Activated T-cell treated with anti-CD3 and anti-CD28 coated beads for 4 hours (primary cell): ENCODE measurements at regions not wholly inside any gene's neighbourhood (a gene's known extent, or its start where the extent isn't known, plus 50 kb on each side); places are given as distances from the start of the nearest gene placed in this dataset.

Source experiments
- DNase-seq: peaks from one replicate; pipeline ENCODE4 v3.0.0-alpha.2; 2020

- DNase-seq: no peak
These were observed 297.4 kb upstream of the SFRP2 start for GRCh38 chr4:154086247-154086646.

DNA sequence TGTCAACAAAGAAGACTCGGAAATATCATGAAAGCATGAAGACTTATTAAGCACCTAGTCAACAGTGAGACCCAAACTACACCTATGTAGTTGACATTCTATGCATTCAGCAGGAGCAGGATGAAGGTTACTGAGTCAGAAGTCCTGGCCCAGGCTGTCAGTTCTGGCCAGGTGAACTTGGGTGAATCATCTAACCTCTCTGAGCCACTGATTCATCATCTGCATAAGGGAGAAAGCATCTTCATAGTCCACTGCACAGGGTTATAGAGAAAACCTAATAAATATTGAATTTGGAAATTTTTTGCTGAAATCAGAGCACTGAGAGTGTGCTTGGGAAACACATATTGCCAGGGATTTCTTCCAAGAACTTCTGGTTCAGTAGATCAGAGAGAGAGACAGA lies 296.0 kb upstream of the SFRP2 start:
- no peak for DNase-seq

- DNase-seq: no peak
These were observed 294.1 kb upstream of the SFRP2 start for GRCh38 chr4:154082760-154083535.

DNA sequence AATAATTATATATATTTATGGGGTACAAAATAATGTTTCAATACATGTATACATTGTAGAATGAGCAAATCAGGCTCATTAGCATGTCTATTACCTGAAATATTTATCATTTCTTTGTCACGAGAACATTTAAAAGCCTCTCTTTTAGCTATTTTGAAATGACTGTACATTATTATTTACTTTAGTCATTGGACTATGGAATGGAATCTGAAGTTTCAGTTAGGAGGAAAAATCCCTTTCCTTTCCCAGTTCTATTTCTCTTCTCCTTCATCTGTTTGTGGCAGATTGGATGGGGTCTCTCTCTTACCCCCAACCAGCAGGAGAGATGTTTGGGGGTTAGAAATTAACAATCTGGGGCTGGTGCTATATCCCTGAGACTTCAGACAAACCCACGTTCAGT lies 292.5 kb upstream of the SFRP2 start:
- DNase-seq: no peak

DNA sequence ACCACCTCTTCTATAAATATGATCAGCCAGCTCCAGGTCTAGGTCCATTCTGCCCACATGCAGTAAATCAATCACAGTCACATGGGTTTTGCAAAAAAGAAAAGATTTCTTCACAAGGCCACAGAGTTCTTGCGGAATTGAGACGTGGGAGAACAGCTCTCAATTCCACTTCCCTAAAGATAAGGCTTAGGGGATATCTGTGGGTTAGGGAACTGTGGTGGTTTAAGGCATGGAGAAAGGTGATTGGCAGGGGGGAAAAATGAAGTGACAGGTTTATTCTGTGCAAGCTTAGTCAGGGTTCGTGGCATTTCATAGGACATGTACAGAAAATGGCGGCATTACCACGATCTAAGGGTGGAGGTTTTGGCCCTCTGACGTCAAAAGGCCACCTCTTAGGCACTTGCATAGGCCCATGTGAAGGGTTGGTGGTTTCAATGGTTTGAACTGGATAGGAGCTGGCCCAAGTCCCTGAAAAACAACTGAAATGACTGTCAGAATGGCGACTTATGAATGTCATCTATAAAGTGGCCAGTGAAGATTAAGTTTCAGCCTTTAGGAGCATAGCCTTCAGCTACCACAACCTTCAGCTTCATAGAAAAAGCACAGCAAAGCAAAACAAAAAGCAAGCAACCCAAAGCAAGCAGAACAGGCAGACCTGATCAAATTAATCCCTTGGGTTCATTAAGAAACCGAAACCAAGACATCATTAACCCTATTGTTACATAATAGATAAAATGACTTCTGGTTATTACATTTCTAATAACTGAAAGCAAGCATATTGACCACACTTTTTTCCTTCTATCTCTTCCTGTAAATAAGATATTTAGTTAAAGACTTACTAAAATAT lies 289.8 kb upstream of the SFRP2 start:
- DNase-seq: no peak

GRCh38 chr4:154076921-154077320 lies 288.0 kb upstream of the SFRP2 start:
- DNase-seq: no peak

GRCh38 chr4:154073107-154073822 lies 284.4 kb upstream of the SFRP2 start:
- no peak for DNase-seq

DNA sequence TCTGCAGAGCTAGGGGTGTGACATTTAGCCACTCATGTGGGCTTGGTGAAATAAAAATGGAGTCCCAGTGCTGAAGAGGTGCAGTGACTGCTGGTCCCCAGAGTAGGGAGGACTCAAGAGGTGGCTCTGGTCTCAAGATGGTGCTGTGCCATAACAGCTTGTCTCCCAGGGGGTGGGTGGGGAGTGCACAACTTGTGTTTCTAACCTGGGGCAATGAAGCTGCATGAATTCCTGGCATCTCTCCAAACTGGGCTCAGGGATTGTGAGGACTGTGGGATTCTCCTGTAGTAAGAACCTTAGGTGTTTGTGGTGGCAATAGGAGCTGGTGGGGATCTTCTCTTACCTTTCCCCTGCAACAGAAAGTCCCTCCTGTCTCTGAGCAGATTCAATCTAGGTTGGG lies 278.9 kb upstream of the SFRP2 start:
- no peak for DNase-seq

- DNase-seq: no peak
These were observed 276.5 kb upstream of the SFRP2 start for GRCh38 chr4:154065368-154065767.

DNA sequence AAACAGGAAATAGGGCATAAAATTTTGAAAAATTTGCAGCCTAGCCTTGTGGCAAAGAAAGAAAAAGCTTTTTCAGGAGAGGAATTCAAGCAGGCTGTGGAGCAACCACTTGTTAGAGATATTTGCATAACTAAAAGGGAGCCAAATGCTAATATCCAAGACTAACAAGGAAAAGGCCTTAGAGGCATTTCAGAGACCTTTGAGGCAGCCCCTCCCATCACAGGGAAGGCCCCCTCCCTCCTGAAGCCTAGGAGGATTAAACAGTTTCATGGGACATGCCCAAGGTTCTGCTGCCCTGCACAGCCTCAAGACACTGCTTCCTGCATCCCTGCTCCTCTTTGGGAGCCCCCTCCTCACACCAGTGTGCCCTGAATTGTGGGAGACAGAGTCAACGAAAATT lies 275.4 kb upstream of the SFRP2 start:
- DNase-seq: no peak

DNA sequence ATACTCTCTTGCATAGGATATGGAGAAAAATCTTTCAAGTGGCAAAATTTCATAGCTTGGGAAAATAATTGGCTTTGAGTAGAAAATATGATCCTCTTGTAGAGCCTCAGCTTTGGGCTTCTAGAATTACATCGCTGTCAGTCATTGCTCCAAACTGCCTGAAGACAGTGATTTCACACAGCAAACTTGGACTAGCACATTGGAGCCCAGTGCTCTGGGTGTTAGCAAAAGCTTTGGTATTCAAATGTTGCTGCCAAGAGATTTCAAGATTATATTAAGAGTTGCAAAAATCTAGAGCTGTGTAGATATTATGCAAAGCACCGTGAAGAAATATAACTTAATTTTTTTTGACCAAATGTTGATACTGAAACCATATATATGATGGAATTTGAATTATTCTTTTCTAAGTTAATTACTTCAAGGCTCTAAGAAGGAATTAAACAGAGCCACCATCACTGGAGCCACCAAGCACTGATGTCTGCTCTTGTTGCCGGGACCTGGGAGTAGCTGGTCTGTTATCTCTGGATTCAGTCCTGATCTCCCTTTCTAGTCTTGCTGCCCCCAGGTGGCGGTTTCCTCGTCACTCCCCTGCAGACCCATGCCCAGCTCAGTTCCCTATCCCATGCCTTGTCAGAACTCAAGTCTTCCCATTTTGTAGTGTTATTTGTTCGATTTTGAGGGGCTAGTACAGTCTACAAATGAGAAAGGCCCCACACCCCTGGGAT lies 260.7 kb upstream of the SFRP2 start:
- no peak for DNase-seq

DNA sequence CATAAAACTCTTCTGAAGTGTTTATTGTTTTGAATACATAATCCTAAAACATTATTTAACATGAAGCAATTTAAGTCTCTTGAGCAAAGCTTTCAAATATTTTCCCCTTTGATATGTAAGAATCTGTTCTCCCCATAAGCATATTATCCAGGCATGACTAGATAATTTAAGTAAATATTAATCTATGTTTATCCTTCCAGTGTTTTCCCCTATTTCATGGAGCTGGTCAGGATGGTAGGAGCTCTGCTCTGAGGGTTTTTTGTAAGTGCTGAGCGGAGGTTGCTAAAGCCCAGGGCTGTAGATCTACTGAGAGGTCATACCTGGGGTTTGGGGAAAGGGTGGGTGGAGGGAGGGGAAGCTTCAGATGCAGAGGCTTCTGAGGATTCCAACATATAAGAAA lies 258.9 kb upstream of the SFRP2 start:
- DNase-seq: no peak

GRCh38 chr4:154044742-154045485 lies 256.0 kb upstream of the SFRP2 start:
- no peak for DNase-seq

DNA sequence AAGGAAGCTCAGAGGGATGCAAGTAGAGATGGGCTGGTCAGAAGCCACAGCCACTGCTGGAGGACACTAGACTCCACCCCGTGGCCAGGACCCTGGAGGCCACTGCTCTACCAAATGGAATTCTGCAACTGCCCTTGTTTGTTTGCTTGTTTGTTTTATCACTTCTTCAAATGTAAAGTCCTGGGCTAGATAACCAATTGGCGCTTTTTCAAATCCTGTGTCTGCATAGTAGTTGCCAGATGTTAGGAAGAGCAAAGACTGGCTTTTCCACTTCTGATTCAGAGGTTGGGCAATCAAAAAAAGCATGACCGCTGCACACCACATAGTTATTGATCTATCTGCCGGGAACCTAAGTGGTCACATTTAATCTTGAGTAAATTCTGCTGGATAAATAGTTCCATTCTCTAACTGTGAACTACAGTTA lies 255.2 kb upstream of the SFRP2 start:
- DNase-seq: no peak

- no peak for DNase-seq
These were observed 252.8 kb upstream of the SFRP2 start for GRCh38 chr4:154041640-154042039.

DNA sequence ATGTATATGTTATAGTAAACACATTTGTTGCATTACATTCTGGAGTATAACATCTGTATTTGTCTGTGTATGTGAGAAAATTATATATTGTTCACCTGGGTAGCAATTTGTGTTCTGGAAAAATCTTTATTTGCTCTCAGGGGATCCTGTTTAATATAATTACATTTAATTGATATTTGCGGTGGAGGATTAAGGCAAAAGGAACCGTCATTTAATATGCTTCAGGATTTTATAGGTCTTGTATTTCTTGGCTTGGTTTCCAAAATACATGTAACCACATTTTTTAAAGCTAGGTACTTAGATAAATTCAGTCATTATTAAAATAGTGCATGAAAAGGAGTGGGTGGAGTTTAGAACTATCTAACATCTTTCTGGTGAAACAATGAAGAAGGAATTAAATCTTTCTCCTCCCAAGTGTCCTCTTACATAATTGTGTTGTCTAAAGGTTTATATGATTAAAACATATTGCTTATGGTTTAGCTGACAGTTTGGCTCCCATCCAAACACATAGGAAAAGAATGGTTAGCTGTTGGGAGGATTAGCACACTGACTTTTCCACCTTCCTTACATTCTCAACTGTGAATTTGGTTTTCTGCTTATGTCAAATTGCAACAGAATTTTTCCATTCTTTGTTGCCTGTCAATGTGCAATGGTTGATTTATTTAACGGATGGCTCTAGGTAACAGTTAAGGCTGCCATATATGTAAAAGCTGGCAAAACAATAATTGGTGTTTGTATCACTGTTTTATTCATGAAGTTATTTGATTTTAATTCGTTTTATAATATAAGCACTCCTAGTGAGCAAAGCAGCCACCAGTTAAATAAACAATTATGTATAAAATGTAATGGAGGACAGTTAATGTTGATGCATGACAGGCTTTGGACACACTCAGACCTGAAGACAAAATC lies 250.8 kb upstream of the SFRP2 start:
- no peak for DNase-seq

DNA sequence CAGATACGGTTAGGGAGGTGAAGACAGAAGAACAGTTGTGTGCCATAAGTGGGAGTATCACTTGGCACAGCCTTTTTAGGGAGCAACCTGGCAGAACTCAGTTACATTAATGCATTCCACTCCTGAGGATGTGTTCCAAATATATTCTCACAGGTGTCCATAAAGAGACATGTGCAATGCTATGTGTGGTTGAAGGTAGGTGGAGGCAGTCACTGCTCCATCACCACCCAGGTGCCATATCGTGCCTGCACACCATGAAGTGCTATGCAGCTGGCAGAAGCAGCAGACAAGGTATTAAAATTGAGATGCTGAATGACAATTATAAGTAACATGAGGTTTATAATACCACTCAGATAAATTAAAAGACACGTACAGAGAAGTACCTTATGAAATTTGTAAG lies 248.0 kb upstream of the SFRP2 start:
- DNase-seq: no peak

- DNase-seq: no peak
These were observed 246.5 kb upstream of the SFRP2 start for GRCh38 chr4:154035341-154035740.

- no peak for DNase-seq
These were observed 245.0 kb upstream of the SFRP2 start for GRCh38 chr4:154033921-154034320.

GRCh38 chr4:154032914-154033313 lies 244.0 kb upstream of the SFRP2 start:
- no peak for DNase-seq

DNA sequence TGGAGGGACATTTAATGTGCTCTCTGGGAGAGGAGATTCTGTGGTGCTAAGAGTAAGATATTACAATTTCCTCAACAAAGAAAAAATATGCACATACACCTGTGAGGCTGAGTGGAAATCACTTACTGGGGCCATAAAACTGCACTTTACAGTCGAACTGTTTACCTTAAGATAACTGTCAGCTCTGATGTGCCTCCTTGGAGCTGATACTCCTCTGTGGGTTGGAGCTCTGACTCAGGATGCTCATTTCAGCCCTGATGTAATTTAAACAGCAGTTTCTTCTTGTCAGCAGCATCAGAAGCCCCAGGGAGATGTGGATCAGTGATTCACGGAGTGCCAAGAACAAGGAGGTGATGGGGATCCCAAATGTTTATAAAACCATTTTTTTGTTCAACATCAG lies 241.9 kb upstream of the SFRP2 start:
- DNase-seq: no peak
